HCT116 (cell line): ENCODE measurements at regions not wholly inside any gene's neighbourhood (a gene's known extent, or its start where the extent isn't known, plus 50 kb on each side); places are given as distances from the start of the nearest gene placed in this dataset.

Experiments
- CTCF ChIP-seq, 3 experiments: fragments of 200-600 bp in 1 of 3; sonication (generic) in 1 of 3; IDR thresholded peaks in 2 of 3; conservative IDR thresholded peaks in 1 of 3; 2 replicates each; pipeline ENCODE4 v1.5.1; 2012 to 2017; ENCODE audit warnings: low read depth in 2 of 3, low read length in 2 of 3, antibody characterized with exemption in 1 of 3, borderline replicate concordance in 1 of 3, control low read depth in 1 of 3, mild to moderate bottlenecking in 1 of 3, mixed read lengths in 1 of 3, mixed run types in 1 of 3, moderate library complexity in 1 of 3; ENCODE audit not compliant: insufficient read depth in 1 of 3
- ELF1 ChIP-seq: IDR thresholded peaks from 2 replicates; pipeline ENCODE4 v1.6.1; 2012; ENCODE audit warnings: low read depth, borderline replicate concordance
- JUND ChIP-seq: IDR thresholded peaks from 2 replicates; pipeline ENCODE4 v1.6.1; 2012
- MAX ChIP-seq: IDR thresholded peaks from 2 replicates; pipeline ENCODE4 v1.6.1; 2012
- POLR2A ChIP-seq: IDR thresholded peaks from 2 replicates; pipeline ENCODE4 v1.7.0; 2011; ENCODE audit warnings: borderline replicate concordance; ENCODE audit not compliant: insufficient read depth, insufficient read length; ENCODE audit errors: extremely low read depth
- POLR2AphosphoS5 ChIP-seq: IDR thresholded peaks from 2 replicates; pipeline ENCODE4 v1.6.1; 2011; ENCODE audit warnings: mild to moderate bottlenecking, low read depth, low read length, moderate library complexity
- RAD21 ChIP-seq: IDR thresholded peaks from 2 replicates; pipeline ENCODE4 v1.6.1; 2012; ENCODE audit warnings: low read depth, mild to moderate bottlenecking
- SIN3A ChIP-seq: IDR thresholded peaks from 2 replicates; pipeline ENCODE4 v1.6.1; 2012; ENCODE audit warnings: low read depth
- SP1 ChIP-seq: IDR thresholded peaks from 2 replicates; pipeline ENCODE4 v1.6.1; 2012; ENCODE audit warnings: low read depth
- TCF7L2 ChIP-seq: IDR thresholded peaks from 2 replicates; pipeline ENCODE4 v1.7.0; 2011; ENCODE audit warnings: borderline replicate concordance, inconsistent platforms; ENCODE audit not compliant: insufficient read depth, insufficient read length; ENCODE audit errors: extremely low read depth
- ZBTB33 ChIP-seq: IDR thresholded peaks from 2 replicates; pipeline ENCODE4 v1.6.1; 2011; ENCODE audit warnings: mild to moderate bottlenecking, low read length, moderate library complexity; ENCODE audit not compliant: insufficient replicate concordance; ENCODE audit errors: extremely low read depth
- ZNF274 ChIP-seq: fragments of 200-500 bp; sonication (Bioruptor generic); IDR thresholded peaks from 2 replicates; pipeline ENCODE4 v1.6.1; 2014; ENCODE audit warnings: mild to moderate bottlenecking, low read depth, low read length, inconsistent platforms

GRCh38 chr9:80619356-80619755, 1047.6 kb downstream of the TLE4 start:
- TF ChIP-seq CTCF (IDR thresholded peaks at IDR 0.05 in 2 of 3, conservative IDR thresholded peaks at IDR 0.05 in 1 of 3; ENCODE audit: borderline replicate concordance in 1 of 3, insufficient read depth in 1 of 3, low read depth in 2 of 3, low read length in 2 of 3) (no peak), SIN3A (no peak), ZNF274 (no peak), POLR2AphosphoS5 (no peak), JUND (no peak), ELF1 (no peak), ZBTB33 (no peak), MAX (no peak), POLR2A (no peak), SP1 (no peak), TCF7L2 (no peak), RAD21 (no peak)
